Mucosa of descending colon (tissue), 3 donors: ENCODE measurements at regions not wholly inside any gene's neighbourhood (a gene's known extent, or its start where the extent isn't known, plus 50 kb on each side); places are given as distances from the start of the nearest gene placed in this dataset.
"Not testable (repeated sequence)": the region's sequence is repeated elsewhere in the genome, so short reads cannot be mapped to it uniquely, and the experiment has no call there.

Source experiments
- ATAC-seq: fragments of 200-7000 bp; cut with Tn5 transposase; one replicate; pipeline ENCODE4 v1.9.1; 2020; ENCODE audit warnings: mild to moderate bottlenecking, moderate library complexity
- DNase-seq, 3 donors: peaks; one replicate each; pipeline ENCODE4 v3.0.0-alpha.2; 2020
- H3K36me3 ChIP-seq: fragments of 200-600 bp; one replicate; pipeline ENCODE4 v1.8.0; 2021; ENCODE audit warnings: low read depth, mild to moderate bottlenecking
- H3K4me1 ChIP-seq: fragments of 200-600 bp; one replicate; pipeline ENCODE4 v1.8.0; 2021; ENCODE audit warnings: low read depth, mild to moderate bottlenecking
- H3K4me3 ChIP-seq: fragments of 200-600 bp; one replicate; pipeline ENCODE4 v1.8.0; 2021; ENCODE audit warnings: mild to moderate bottlenecking
- H3K9me3 ChIP-seq: fragments of 200-600 bp; one replicate; pipeline ENCODE4 v1.8.0; 2021; ENCODE audit warnings: mild to moderate bottlenecking
- intact Hi-C, 2 donors: fragments of 100-400 bp; cut with DNase I in 1 of 2; cut with micrococcal nuclease in 1 of 2; formaldehyde crosslinking; loops; one replicate each; pipeline versions ENCODE4 v1.11.0 to v1.11.1; 2022; cut with DNase I, micrococcal nuclease
- TF ChIP-seq, protein P1 (sequence below): fragments of 200-600 bp; IDR thresholded peaks from one replicate; pipeline ENCODE4 v1.8.0; 2022; ENCODE audit warnings: antibody characterized with exemption, mild to moderate bottlenecking
- donor health status: DM: no; HTN: no; CAD: no; lungs with moderate emphysema.
- donor health status: DM: no; HTN: no; CAD: no.
- donor health status: DM: no; HTN: yes; CAD: no.

DNA sequence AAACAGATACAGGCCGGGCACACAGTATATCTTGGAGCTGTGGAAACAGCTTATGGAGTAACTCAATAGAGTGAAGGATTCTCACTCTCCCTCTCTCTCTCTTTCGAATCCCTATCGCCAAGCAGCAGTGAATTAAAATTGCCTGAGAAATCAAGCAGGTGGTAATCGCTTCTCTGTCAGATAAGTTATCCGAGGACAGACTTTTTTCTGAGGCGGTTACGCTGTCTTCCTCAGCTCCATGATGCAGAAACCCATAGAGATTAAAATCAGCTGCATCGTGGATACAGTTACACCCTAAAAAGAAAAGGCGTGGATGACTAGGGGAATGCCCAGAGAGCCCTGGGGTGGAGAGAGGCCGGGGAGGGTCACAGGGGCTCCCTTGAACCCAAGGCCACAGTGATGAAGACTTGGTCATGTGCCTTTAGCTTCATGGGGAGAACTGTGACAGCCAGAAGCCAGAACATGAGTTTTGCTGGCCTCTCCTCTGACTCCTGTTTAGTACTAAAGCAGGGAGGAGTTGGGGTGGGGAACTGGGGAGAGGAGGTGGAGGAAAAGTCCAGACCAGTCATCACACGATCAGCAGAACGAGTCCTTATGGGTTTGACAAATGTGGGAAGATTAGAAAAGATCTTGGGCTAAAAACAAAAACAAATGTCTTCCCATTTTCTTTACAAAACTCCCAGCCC, 138.8 kb upstream of the JARID2 start:
- H3K36me3 ChIP-seq, result no peaks in the 10 kb centered on the region
- TF ChIP-seq, protein P1, sequence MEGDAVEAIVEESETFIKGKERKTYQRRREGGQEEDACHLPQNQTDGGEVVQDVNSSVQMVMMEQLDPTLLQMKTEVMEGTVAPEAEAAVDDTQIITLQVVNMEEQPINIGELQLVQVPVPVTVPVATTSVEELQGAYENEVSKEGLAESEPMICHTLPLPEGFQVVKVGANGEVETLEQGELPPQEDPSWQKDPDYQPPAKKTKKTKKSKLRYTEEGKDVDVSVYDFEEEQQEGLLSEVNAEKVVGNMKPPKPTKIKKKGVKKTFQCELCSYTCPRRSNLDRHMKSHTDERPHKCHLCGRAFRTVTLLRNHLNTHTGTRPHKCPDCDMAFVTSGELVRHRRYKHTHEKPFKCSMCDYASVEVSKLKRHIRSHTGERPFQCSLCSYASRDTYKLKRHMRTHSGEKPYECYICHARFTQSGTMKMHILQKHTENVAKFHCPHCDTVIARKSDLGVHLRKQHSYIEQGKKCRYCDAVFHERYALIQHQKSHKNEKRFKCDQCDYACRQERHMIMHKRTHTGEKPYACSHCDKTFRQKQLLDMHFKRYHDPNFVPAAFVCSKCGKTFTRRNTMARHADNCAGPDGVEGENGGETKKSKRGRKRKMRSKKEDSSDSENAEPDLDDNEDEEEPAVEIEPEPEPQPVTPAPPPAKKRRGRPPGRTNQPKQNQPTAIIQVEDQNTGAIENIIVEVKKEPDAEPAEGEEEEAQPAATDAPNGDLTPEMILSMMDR, result no peak
- H3K4me3 ChIP-seq, result no peak overlapping the region
- H3K9me3 ChIP-seq, result peaks cover 3% of the 10 kb centered on the region
- DNase-seq, result no peak
- intact Hi-C loops, result no loop called here
- ATAC-seq, result no peak
- H3K4me1 ChIP-seq, result no peaks in the 10 kb centered on the region

DNA sequence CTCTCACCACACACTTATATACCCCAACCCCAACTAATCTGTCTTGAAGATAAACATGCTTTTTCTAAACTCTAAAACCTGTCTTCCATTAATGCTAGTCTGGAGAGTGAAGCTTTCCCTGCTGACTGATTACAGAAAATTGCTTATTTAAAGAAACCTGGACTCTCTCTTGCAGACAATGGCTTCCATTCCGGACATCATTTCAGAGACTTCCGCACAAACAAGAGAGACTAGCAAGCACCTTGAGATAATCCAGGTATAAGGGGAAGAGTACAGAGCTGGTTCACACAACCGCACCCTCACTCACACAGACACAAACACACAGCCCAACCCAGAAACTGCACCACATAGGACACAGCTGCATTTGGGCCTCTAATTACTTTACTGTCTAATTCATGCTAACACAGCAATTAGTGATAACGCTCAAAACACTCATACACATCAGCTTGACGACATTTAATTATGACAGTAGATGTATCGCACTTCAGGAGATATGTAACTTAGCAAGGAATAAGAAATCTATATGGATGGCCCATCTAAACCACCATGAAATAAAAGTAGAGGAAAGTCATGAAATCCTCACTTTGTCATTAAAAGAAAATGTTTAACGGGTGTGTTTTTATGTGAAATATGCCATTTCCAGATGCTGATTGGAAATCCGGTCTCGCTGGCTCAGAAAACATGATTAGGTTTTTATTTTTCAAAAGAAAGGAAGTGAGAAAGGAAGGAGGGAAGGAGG, 138.1 kb upstream of the JARID2 start:
- H3K9me3 ChIP-seq, result peaks cover 3% of the 10 kb centered on the region
- ATAC-seq (no peak), DNase-seq (no peak)
- no peaks in the 10 kb centered on the region for H3K36me3 ChIP-seq
- TF ChIP-seq, protein P1, result no peak
- H3K4me1 ChIP-seq, result no peaks in the 10 kb centered on the region
- H3K4me3 ChIP-seq, result no peak overlapping the region
- intact Hi-C loops, result no loop called here

GRCh38 chr6:15108383-15108715, 137.5 kb upstream of the JARID2 start:
- intact Hi-C loops, result no loop called here
- no peak for DNase-seq
- no peak for ATAC-seq
- Histone ChIP-seq H3K9me3 (peaks cover 3% of the 10 kb centered on the region), H3K4me1 (no peaks in the 10 kb centered on the region), H3K4me3 (no peak overlapping the region), H3K36me3 (no peaks in the 10 kb centered on the region)
- TF ChIP-seq, protein P1, result no peak

DNA sequence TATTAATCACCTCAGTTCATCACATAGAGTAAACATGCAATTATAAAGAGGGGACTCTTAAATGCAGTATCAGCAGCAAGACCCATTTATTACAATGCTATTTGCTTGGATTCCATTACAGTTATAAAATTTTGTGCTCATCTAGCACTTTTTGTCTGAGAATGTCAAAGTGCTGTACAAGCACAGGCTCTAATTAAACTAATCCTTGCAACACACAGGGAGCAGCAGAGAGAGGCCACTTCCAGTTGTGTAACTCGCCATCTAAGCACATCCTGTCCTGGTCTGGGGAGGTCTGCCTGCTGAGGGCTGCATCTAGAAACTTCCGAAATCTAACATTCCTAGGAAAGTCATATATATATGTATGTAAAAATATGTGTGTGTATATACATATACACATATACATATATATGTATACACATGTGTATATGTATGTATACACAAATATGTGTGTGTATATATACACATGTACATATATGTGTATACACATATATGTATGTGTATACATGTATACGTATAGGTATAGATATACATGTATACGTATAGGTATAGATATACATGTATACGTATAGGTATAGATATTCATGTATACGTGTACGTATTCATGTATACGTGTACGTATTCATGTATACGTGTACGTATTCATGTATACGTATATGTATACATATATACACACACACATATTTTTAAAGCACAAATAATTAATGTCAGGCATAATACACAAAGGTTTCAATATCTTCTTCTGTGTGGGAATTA, 136.4 kb upstream of the JARID2 start:
- H3K9me3 ChIP-seq, result peaks cover 3% of the 10 kb centered on the region
- intact Hi-C loops, result no loop called here
- no peaks in the 10 kb centered on the region for H3K36me3 ChIP-seq
- H3K4me3 ChIP-seq, result no peak overlapping the region
- TF ChIP-seq, protein P1, result no peak
- ATAC-seq (no peak), DNase-seq (no peak)
- H3K4me1 ChIP-seq, result no peaks in the 10 kb centered on the region

DNA sequence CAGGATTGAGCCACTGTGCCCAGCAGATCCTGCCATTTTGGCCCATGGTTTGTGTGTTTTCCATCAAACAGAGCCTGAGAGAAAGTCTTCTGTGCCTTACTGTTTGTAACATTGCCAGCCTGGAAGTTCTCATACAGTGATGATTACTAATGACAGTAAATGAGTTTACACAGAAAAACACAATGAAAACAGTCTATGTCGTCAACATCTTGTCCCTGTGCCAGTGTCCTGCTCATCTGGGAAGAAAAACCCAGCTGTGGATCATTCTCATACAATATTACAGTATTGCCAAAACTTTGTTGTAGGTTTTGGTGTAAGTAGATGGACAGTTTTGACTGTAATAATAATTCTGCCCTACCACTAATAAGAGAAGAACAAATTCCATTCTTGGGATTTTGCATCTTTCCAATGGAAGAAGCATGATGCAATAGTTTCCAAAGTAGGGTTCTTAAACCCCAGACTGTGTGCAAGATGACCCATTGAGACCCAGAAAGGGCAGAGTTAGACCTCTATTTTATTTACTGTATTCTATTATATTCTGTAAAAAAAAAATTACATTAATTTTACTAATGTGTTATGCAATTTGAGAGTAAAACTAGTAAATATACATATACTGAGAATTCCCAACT, 135.0 kb upstream of the JARID2 start:
- intact Hi-C loops, result no loop called here
- peaks cover 3% of the 10 kb centered on the region for H3K9me3 ChIP-seq
- H3K4me1 ChIP-seq, result no peaks in the 10 kb centered on the region
- TF ChIP-seq, protein P1, result no peak
- ATAC-seq, result no peak
- no peak overlapping the region for H3K4me3 ChIP-seq
- DNase-seq, result no peak
- H3K36me3 ChIP-seq, result no peaks in the 10 kb centered on the region

- H3K4me1 ChIP-seq, H3K9me3 ChIP-seq, DNase-seq, H3K36me3 ChIP-seq, intact Hi-C loops, H3K4me3 ChIP-seq, ATAC-seq: not testable (repeated sequence)
Measured at GRCh38 chr6:15111576-15111975, 134.3 kb upstream of the JARID2 start.
